ENCODE measurements at regions not wholly inside any gene's neighbourhood (a gene's known extent, or its start where the extent isn't known, plus 50 kb on each side); places are given as distances from the start of the nearest gene placed in this dataset.

DNA sequence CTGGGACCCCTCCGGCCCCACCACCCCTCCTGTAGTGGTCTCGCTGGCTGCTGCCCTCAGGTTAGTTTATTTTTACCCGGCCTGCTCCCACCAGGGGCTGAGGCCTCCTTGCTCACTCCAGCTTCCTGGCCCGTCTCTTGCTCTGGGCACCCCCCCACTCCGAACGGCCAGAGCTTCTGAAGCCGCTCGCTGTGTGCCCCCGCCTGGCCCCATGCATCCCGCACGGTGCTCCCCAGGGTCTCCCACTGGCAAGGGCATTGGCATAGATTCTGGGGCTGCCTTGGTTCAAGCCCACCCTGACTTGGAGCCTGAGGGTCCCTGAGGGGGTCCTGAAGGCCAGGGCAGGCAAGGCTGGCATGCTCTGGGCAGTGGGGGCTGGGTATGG is 186.4 kb downstream of the SEC14L1 start:
- TF ChIP-seq, protein P1, sequence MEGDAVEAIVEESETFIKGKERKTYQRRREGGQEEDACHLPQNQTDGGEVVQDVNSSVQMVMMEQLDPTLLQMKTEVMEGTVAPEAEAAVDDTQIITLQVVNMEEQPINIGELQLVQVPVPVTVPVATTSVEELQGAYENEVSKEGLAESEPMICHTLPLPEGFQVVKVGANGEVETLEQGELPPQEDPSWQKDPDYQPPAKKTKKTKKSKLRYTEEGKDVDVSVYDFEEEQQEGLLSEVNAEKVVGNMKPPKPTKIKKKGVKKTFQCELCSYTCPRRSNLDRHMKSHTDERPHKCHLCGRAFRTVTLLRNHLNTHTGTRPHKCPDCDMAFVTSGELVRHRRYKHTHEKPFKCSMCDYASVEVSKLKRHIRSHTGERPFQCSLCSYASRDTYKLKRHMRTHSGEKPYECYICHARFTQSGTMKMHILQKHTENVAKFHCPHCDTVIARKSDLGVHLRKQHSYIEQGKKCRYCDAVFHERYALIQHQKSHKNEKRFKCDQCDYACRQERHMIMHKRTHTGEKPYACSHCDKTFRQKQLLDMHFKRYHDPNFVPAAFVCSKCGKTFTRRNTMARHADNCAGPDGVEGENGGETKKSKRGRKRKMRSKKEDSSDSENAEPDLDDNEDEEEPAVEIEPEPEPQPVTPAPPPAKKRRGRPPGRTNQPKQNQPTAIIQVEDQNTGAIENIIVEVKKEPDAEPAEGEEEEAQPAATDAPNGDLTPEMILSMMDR (IDR thresholded peaks at IDR 0.05; ENCODE audit: extremely low read depth, insufficient read depth, missing control alignments) = no peak
- in situ Hi-C loops (cut with MboI; ENCODE audit: low pct_unique_long_range_greater_than_20kb, low sequenced_read_pairs, unreplicated experiment) = loop anchor here (10.0 to 25.0 kb wide), 2 partner anchors 168 to 685 kb away; no protein-coding TSS in a partner anchor

DNA sequence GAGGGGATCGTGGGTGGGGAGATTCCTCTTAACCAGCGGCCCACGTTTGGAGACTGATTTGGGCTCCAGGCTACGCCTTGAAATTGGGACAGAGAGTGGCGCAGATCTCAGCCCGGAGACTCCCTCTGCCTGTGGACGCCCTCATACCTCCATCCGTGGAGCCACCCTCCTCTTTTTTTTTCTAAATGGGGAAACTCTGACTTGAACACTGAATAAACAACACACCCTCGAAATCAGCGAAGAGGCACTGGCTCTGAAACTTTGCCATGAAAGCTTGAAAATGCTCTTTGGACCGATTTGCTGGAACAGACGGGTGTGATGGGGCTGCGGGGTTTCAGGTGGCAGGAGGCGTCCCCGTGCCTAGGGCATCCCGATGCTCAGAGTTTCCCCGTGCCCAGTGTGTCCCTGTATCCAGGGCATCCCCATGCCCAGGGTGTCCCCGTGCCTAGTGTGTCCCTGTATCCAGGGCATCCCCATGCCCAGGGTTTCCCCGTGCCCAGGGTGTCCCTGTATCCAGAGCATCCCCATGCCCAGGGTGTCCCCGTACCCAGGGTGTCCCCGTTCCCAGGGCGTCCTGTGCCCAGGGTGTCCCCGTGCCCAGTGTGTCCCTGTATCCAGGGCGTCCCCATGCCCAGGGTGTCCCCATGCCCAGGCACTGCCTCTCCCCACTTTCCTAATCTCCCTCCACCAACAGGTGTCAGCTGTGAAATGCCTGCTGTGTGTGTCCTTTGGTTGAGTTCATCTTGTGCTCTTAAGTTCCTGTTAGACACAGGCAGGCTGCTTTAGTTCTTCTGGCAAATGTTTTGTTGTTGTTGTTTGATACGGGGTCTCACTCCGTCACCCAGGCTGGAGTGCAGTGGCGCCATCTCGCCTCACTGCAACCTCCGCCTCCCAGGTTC is 187.0 kb downstream of the SEC14L1 start:
- in situ Hi-C loops (cut with MboI; ENCODE audit: low pct_unique_long_range_greater_than_20kb, low sequenced_read_pairs, unreplicated experiment) = loop anchor here (10.0 to 25.0 kb wide), 2 partner anchors 167 to 684 kb away; no protein-coding TSS in a partner anchor
- DNase-seq (ENCODE audit: low spot score) = no peak
- TF ChIP-seq, protein P1 (IDR thresholded peaks at IDR 0.05; ENCODE audit: extremely low read depth, insufficient read depth, missing control alignments) = no peak

More for the DNA sequence above, 186.4 kb downstream of the SEC14L1 start:
- no peak for DNase-seq (ENCODE audit: low spot score)

DNA sequence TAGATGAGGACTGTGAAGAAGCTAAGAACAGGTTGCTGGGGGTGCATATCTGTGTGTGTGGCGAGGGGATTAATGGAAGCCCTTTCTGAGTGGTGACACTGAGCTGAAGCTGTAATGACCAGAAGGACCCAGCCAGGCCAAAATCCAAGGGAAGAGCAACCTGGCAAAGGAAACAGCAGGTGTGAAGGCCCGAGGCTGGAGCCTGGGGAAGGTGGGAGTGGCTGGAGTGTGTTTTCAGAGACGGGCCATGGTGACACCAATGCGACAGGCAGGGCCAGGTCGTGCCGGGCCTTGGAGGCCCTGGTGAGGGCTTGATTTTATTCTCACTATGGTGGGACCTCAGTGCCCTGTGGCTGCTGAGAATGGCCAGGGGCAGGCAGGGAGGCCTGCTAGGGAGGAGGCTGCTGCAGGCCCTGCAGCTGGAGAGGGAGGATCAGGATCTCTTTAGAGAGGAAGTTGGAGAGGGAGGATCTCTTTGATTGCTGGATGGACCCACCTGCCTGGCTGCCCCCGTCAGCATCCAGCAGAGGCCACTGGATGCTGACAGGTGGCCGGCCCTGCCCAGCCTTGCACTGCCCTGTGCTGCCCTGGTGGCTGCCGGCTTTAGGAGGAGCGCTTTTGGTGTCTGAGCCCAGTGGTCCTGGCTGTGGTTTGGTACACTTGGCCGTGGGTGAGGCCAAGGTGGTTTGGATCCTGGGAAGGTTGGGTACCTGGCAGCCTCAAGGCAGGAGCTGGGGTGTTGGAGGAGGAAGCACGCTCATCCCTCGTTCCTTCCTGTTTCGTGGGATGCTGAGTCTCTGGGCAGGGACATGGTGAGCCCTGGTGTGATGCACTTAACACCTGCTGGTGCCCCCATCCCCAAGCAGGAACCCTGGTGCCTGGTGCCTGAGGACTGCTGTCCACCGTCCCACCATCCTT is 188.3 kb downstream of the SEC14L1 start:
- in situ Hi-C loops (cut with MboI; ENCODE audit: low pct_unique_long_range_greater_than_20kb, low sequenced_read_pairs, unreplicated experiment) = loop anchor here (10.0 to 25.0 kb wide), 2 partner anchors 166 to 683 kb away; no protein-coding TSS in a partner anchor
- DNase-seq (ENCODE audit: low spot score) = no peak
- TF ChIP-seq, protein P1 (IDR thresholded peaks at IDR 0.05; ENCODE audit: extremely low read depth, insufficient read depth, missing control alignments) = no peak

DNA sequence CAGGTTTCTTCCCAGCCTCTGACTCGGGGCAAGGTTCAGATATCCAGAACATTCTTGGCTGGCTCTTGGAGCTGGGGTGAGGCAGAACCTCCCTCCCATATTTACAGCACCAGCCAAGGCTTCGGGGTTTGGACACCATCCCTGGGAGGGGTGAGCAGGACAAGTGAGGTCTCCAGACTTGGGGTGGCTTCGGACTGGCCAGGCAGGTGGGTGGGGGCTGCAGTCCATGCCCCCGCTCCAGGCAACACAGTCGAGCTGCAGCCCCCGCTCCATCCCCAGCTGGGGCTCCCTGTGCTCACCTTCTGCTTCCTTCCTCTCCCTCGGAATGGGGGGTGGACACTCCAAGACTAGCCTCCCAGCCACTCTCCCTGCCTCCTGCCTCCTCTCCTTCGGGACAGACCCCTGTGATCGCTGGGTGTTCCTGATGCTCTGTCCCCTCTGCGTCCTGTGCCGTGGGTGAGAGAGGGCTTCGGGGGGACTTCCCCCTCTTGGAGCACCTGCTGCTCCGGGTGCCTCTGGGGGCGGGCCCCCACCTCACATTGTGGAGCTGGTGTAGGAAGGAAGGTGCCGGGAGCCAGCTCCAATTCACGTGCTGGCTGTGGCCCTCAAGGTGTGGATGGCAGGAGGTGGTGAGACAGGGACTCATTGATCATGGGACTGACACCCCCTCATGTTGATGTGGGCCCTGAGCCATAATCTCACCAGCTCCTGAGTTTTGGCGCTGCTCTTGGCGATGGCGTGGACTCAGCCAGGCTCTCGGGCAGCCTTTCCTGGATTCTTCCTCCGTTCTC is 189.2 kb downstream of the SEC14L1 start:
- in situ Hi-C loops (cut with MboI; ENCODE audit: low pct_unique_long_range_greater_than_20kb, low sequenced_read_pairs, unreplicated experiment) = loop anchor here (10.0 to 25.0 kb wide), 2 partner anchors 165 to 682 kb away; no protein-coding TSS in a partner anchor
- TF ChIP-seq, protein P1 (IDR thresholded peaks at IDR 0.05; ENCODE audit: extremely low read depth, insufficient read depth, missing control alignments) = no peak
- no peak for DNase-seq (ENCODE audit: low spot score)

DNA sequence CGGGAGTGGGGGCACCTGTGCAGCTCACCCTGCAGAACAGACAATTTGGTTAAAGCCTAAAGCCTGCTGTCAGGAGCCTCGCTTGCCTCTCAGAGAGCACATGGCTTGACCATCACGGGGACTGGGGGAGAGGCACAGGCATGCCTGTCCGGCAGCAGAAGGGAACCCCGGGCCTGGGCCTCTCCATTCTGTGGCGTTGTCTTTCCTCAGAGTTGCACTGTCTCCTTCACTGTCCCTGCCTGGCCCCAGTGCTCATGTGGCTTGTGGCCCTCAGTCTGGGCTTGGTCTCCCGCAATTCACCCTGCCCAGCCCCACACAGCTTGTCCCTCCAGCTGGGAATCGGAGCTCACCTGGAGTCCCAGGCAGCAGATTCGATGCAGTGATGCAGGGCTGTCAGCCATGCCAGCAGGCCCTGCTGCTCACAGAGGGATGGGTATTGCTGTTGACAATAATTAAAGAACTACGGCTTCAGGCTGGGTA is 189.9 kb downstream of the SEC14L1 start:
- in situ Hi-C loops (cut with MboI; ENCODE audit: low pct_unique_long_range_greater_than_20kb, low sequenced_read_pairs, unreplicated experiment) = loop anchor here (25.0 kb wide), 1 partner anchor 682 kb away; no protein-coding TSS in a partner anchor
- DNase-seq (ENCODE audit: low spot score) = no peak

More for the DNA sequence above, 189.9 kb downstream of the SEC14L1 start:
- TF ChIP-seq, protein P1 (IDR thresholded peaks at IDR 0.05; ENCODE audit: extremely low read depth, insufficient read depth, missing control alignments) = no peak

Data from GM13977 (cell line).